Caco-2 (cell line): ENCODE measurements at regions not wholly inside any gene's neighbourhood (a gene's known extent, or its start where the extent isn't known, plus 50 kb on each side); places are given as distances from the start of the nearest gene placed in this dataset.

Source experiments
- BruUV-seq: library from RNA; stranded (reverse); fragments of 400-500 nt; replicated peaks from 2 replicates; lab custom pipeline; 2021; lab: Mats Ljungman, UMichigan
- CTCF ChIA-PET: fragments of 300-600 bp; sonication (Branson Sonifier 250); formaldehyde crosslinking; loops from one replicate; lab custom pipeline; 2022; ENCODE audit warnings: antibody characterized with exemption; lab: Charles Lee
- POLR2A ChIA-PET: fragments of 300-600 bp; sonication (Branson Sonifier 250); formaldehyde crosslinking; loops from one replicate; lab custom pipeline; 2022; ENCODE audit warnings: antibody characterized with exemption; lab: Charles Lee
- DNase-seq, 2 experiments: peaks; one replicate each; pipeline versions ENCODE4 v3.0.0 to v3.0.0-alpha.2; 2020 to 2022
- H3K27me3 ChIP-seq: replicated peaks from 2 replicates; pipeline ENCODE4 v1.6.0; 2011; ENCODE audit warnings: low read length; ENCODE audit not compliant: control insufficient read depth, insufficient read depth
- H3K36me3 ChIP-seq: 2 replicates; pipeline ENCODE4 v1.5.1; 2011; ENCODE audit warnings: low read length; ENCODE audit not compliant: control insufficient read depth, insufficient read depth
- H3K4me1 ChIP-seq: fragments of 250-450 bp; sonication (Bioruptor Pico); 2 replicates; pipeline ENCODE4 v1.5.1; 2020; ENCODE audit warnings: mild to moderate bottlenecking
- H3K4me3 ChIP-seq: 2 replicates; pipeline ENCODE4 v1.5.1; 2011; ENCODE audit warnings: low read depth, mild to moderate bottlenecking, control low read depth, low read length
- H3K9me3 ChIP-seq: fragments of 250-450 bp; sonication (Bioruptor Pico); 2 replicates; pipeline ENCODE4 v1.5.1; 2020; ENCODE audit warnings: mild to moderate bottlenecking, moderate library complexity
- H3K27ac Mint-ChIP-seq: one replicate; pipeline ENCODE4 v1.8.0; 2022; ENCODE audit warnings: mixed read lengths; ENCODE audit not compliant: unreplicated experiment
- H3K27me3 Mint-ChIP-seq: one replicate; pipeline ENCODE4 v1.8.0; 2022; ENCODE audit warnings: mixed read lengths; ENCODE audit not compliant: insufficient read depth, unreplicated experiment
- H3K36me3 Mint-ChIP-seq: one replicate; pipeline ENCODE4 v1.8.0; 2022; ENCODE audit warnings: mild to moderate bottlenecking, mixed read lengths; ENCODE audit not compliant: insufficient read depth, unreplicated experiment
- H3K4me1 Mint-ChIP-seq: one replicate; pipeline ENCODE4 v1.8.0; 2022; ENCODE audit warnings: low read depth, mixed read lengths; ENCODE audit not compliant: unreplicated experiment
- H3K4me3 Mint-ChIP-seq: one replicate; pipeline ENCODE4 v1.8.0; 2022; ENCODE audit warnings: mild to moderate bottlenecking, moderate library complexity, mixed read lengths; ENCODE audit not compliant: unreplicated experiment
- H3K9me3 Mint-ChIP-seq: one replicate; pipeline ENCODE4 v1.8.0; 2022; ENCODE audit warnings: mixed read lengths; ENCODE audit not compliant: unreplicated experiment
- CTCF ChIP-seq, 2 experiments: fragments of 200-600 bp in 1 of 2; IDR thresholded peaks; 1 replicate in 1 of 2; 2 replicates in 1 of 2; pipeline versions ENCODE4 v1.5.1 to v1.8.0; 2011 to 2022; ENCODE audit warnings: antibody characterized with exemption in 1 of 2, control low read depth in 1 of 2, inconsistent platforms in 1 of 2, low read depth in 1 of 2, low read length in 1 of 2, mild to moderate bottlenecking in 1 of 2, moderate library complexity in 1 of 2; ENCODE audit not compliant: insufficient read depth in 1 of 2, severe bottlenecking in 1 of 2, unreplicated experiment in 1 of 2
- intact Hi-C: fragments of 100-400 bp; cut with micrococcal nuclease; formaldehyde crosslinking; loops from one replicate; pipeline ENCODE4 v1.10.0; 2022; ENCODE audit not compliant: unreplicated experiment

GRCh38 chr20:40773376-40773775, 84.3 kb upstream of the MAFB start:
- TF ChIP-seq CTCF (IDR thresholded peaks at IDR 0.05; ENCODE audit: insufficient read depth in 1 of 2, low read depth in 1 of 2, low read length in 1 of 2, severe bottlenecking in 1 of 2, unreplicated experiment in 1 of 2): no peak
- no peaks in the 10 kb centered on the region for H3K9me3 ChIP-seq
- CTCF ChIA-PET: no interaction called here
- H3K27me3 ChIP-seq: no peaks in the 10 kb centered on the region
- no TSS peak for BruUV-seq
- intact Hi-C loops: no loop called here
- H3K36me3 ChIP-seq: no peaks in the 10 kb centered on the region
- H3K27me3 Mint-ChIP-seq: peaks cover 32% of the 10 kb centered on the region
- H3K4me1 Mint-ChIP-seq: no peaks in the 10 kb centered on the region
- H3K36me3 Mint-ChIP-seq: no peaks in the 10 kb centered on the region
- H3K9me3 Mint-ChIP-seq: no peaks in the 10 kb centered on the region
- H3K4me1 ChIP-seq: no peaks in the 10 kb centered on the region
- POLR2A ChIA-PET: no interaction called here
- no peak overlapping the region for H3K27ac Mint-ChIP-seq
- no peak overlapping the region for H3K4me3 Mint-ChIP-seq
- no peak overlapping the region for H3K4me3 ChIP-seq
- no peak for DNase-seq

- H3K27me3 Mint-ChIP-seq: peaks cover 27% of the 10 kb centered on the region
- BruUV-seq: no TSS peak
- H3K4me1 ChIP-seq: no peaks in the 10 kb centered on the region
- no peak for TF ChIP-seq CTCF (IDR thresholded peaks at IDR 0.05; ENCODE audit: insufficient read depth in 1 of 2, low read depth in 1 of 2, low read length in 1 of 2, severe bottlenecking in 1 of 2, unreplicated experiment in 1 of 2)
- DNase-seq: no peak
- ChIA-PET CTCF (no interaction called here), POLR2A (no interaction called here)
- no peak overlapping the region for H3K27ac Mint-ChIP-seq
- H3K9me3 ChIP-seq: no peaks in the 10 kb centered on the region
- H3K9me3 Mint-ChIP-seq: no peaks in the 10 kb centered on the region
- intact Hi-C loops: no loop called here
- no peaks in the 10 kb centered on the region for H3K36me3 Mint-ChIP-seq
- H3K4me1 Mint-ChIP-seq: no peaks in the 10 kb centered on the region
- H3K4me3 Mint-ChIP-seq: no peak overlapping the region
- H3K4me3 ChIP-seq: no peak overlapping the region
- H3K36me3 ChIP-seq: no peaks in the 10 kb centered on the region
- peaks cover 3% of the 10 kb centered on the region for H3K27me3 ChIP-seq
Observed at GRCh38 chr20:40774252-40774651, 85.2 kb upstream of the MAFB start.

- Mint-ChIP-seq H3K4me3 (no peak overlapping the region), H3K27me3 (peaks cover 17% of the 10 kb centered on the region), H3K4me1 (no peaks in the 10 kb centered on the region), H3K36me3 (no peaks in the 10 kb centered on the region), H3K9me3 (no peaks in the 10 kb centered on the region), H3K27ac (no peak overlapping the region)
- intact Hi-C loops: no loop called here
- Histone ChIP-seq H3K27me3 (peaks cover 3% of the 10 kb centered on the region), H3K36me3 (no peaks in the 10 kb centered on the region), H3K9me3 (no peaks in the 10 kb centered on the region), H3K4me1 (no peaks in the 10 kb centered on the region), H3K4me3 (no peak overlapping the region)
- BruUV-seq: no TSS peak
- CTCF ChIA-PET: interaction anchor here (1.1 kb wide), 1 partner anchor 34 kb away, joined by 3 read pairs; no protein-coding TSS in a partner anchor
- TF ChIP-seq CTCF (IDR thresholded peaks at IDR 0.05; ENCODE audit: insufficient read depth in 1 of 2, low read depth in 1 of 2, low read length in 1 of 2, severe bottlenecking in 1 of 2, unreplicated experiment in 1 of 2): no peak
- POLR2A ChIA-PET: no interaction called here
- DNase-seq: no peak
Observed at GRCh38 chr20:40775561-40776146, 86.6 kb upstream of the MAFB start.
